ENCODE measurements at regions not wholly inside any gene's neighbourhood (a gene's known extent, or its start where the extent isn't known, plus 50 kb on each side); places are given as distances from the start of the nearest gene placed in this dataset.

- DNase-seq (ENCODE audit: low spot score) = no peak
- TF ChIP-seq CTCF (IDR thresholded peaks at IDR 0.05; ENCODE audit: extremely low read depth, insufficient read depth, missing control alignments) = no peak
- in situ Hi-C loops (cut with MboI; ENCODE audit: low pct_unique_long_range_greater_than_20kb, low sequenced_read_pairs, unreplicated experiment) = no loop called here
These were observed 462.1 kb downstream of the OLFM4 start for GRCh38 chr13:53490752-53491151.

GRCh38 chr13:53494406-53494805, 465.8 kb downstream of the OLFM4 start:
- no peak for DNase-seq (ENCODE audit: low spot score)
- in situ Hi-C loops (cut with MboI; ENCODE audit: low pct_unique_long_range_greater_than_20kb, low sequenced_read_pairs, unreplicated experiment) = no loop called here
- no peak for TF ChIP-seq CTCF (IDR thresholded peaks at IDR 0.05; ENCODE audit: extremely low read depth, insufficient read depth, missing control alignments)

- no peak for DNase-seq (ENCODE audit: low spot score)
- TF ChIP-seq CTCF (IDR thresholded peaks at IDR 0.05; ENCODE audit: extremely low read depth, insufficient read depth, missing control alignments) = no peak
- in situ Hi-C loops (cut with MboI; ENCODE audit: low pct_unique_long_range_greater_than_20kb, low sequenced_read_pairs, unreplicated experiment) = no loop called here
These were observed 471.0 kb downstream of the OLFM4 start for GRCh38 chr13:53499576-53500133.

GRCh38 chr13:53501387-53501786, 472.8 kb downstream of the OLFM4 start:
- peak; percentile 2 for DNase-seq (ENCODE audit: low spot score)
- in situ Hi-C loops (cut with MboI; ENCODE audit: low pct_unique_long_range_greater_than_20kb, low sequenced_read_pairs, unreplicated experiment) = no loop called here

GRCh38 chr13:53507741-53508140, 479.1 kb downstream of the OLFM4 start:
- no peak for DNase-seq (ENCODE audit: low spot score)
- in situ Hi-C loops (cut with MboI; ENCODE audit: low pct_unique_long_range_greater_than_20kb, low sequenced_read_pairs, unreplicated experiment) = no loop called here
- no peak for TF ChIP-seq CTCF (IDR thresholded peaks at IDR 0.05; ENCODE audit: extremely low read depth, insufficient read depth, missing control alignments)

More at GRCh38 chr13:53501387-53501786, 472.8 kb downstream of the OLFM4 start:
- no peak for TF ChIP-seq CTCF (IDR thresholded peaks at IDR 0.05; ENCODE audit: extremely low read depth, insufficient read depth, missing control alignments)

- no peak for DNase-seq (ENCODE audit: low spot score)
- in situ Hi-C loops (cut with MboI; ENCODE audit: low pct_unique_long_range_greater_than_20kb, low sequenced_read_pairs, unreplicated experiment) = no loop called here
- TF ChIP-seq CTCF (IDR thresholded peaks at IDR 0.05; ENCODE audit: extremely low read depth, insufficient read depth, missing control alignments) = no peak
These were observed 484.0 kb downstream of the OLFM4 start for GRCh38 chr13:53512635-53513034.

- TF ChIP-seq CTCF (IDR thresholded peaks at IDR 0.05; ENCODE audit: extremely low read depth, insufficient read depth, missing control alignments) = no peak
- DNase-seq (ENCODE audit: low spot score) = no peak
- in situ Hi-C loops (cut with MboI; ENCODE audit: low pct_unique_long_range_greater_than_20kb, low sequenced_read_pairs, unreplicated experiment) = no loop called here
These were observed 484.6 kb downstream of the OLFM4 start for GRCh38 chr13:53513226-53513625.

Data from GM13977 (cell line).